ENCODE measurements at regions not wholly inside any gene's neighbourhood (a gene's known extent, or its start where the extent isn't known, plus 50 kb on each side); places are given as distances from the start of the nearest gene placed in this dataset.
"Not testable (repeated sequence)": the region's sequence is repeated elsewhere in the genome, so short reads cannot be mapped to it uniquely, and the experiment has no call there.

DNA sequence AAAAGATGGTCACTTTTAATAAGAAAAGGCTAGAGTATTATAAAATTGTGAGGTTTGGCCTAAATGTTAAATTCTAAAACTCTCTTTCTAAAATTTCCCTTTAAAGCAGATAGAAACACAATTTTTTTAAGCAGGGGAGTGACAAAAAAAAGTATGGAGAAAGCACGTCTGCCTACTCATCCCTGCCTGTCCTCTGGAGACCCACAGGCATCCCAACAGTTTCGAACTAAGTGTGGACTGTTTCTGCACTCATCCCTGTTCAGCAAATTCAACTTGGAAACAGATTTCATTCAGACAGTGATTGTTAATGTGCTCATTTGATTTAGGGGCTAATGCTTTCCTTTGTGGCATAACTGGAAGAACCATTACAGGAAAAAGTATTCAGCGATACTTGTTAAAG lies 192.6 kb upstream of the CXCL12 start:
- Histone ChIP-seq H3K4me3 (no peak overlapping the region), H3K4me1 (ENCODE audit: control insufficient read depth in 5 of 5, insufficient read depth in 5 of 5, low read length in 5 of 5) (no peaks in the 10 kb centered on the region), H3K27ac (ENCODE audit: low read depth in 1 of 2, low read length in 1 of 2) (no peak overlapping the region), H3K9me3 (ENCODE audit: control insufficient read depth in 4 of 4, insufficient read depth in 3 of 4, low read length in 3 of 4) (peaks cover 0 to 3% (median 0%) of the 10 kb centered on the region in 4 donors), H3K9ac (ENCODE audit: insufficient read depth in 1 of 2, low read length in 2 of 2) (no peak overlapping the region), H3K36me3 (ENCODE audit: control insufficient read depth in 4 of 4, insufficient read depth in 4 of 4, low read length in 4 of 4) (no peaks in the 10 kb centered on the region), H3K27me3 (ENCODE audit: control insufficient read depth in 3 of 3, insufficient read depth in 3 of 3, low read length in 2 of 3) (peaks cover 0 to 2% (median 0%) of the 10 kb centered on the region in 3 donors)
- ATAC-seq (ENCODE audit: insufficient read depth, low FRiP score) = no peak
- WGBS, 2 donors = 88 to 90% methylated on average over 3 of the region's 3 CpGs
- TF ChIP-seq, protein P1, sequence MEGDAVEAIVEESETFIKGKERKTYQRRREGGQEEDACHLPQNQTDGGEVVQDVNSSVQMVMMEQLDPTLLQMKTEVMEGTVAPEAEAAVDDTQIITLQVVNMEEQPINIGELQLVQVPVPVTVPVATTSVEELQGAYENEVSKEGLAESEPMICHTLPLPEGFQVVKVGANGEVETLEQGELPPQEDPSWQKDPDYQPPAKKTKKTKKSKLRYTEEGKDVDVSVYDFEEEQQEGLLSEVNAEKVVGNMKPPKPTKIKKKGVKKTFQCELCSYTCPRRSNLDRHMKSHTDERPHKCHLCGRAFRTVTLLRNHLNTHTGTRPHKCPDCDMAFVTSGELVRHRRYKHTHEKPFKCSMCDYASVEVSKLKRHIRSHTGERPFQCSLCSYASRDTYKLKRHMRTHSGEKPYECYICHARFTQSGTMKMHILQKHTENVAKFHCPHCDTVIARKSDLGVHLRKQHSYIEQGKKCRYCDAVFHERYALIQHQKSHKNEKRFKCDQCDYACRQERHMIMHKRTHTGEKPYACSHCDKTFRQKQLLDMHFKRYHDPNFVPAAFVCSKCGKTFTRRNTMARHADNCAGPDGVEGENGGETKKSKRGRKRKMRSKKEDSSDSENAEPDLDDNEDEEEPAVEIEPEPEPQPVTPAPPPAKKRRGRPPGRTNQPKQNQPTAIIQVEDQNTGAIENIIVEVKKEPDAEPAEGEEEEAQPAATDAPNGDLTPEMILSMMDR (IDR thresholded peaks at IDR 0.05; ENCODE audit: control extremely low read depth, extremely low read depth) = no peak
- DNase-seq = no peak

DNA sequence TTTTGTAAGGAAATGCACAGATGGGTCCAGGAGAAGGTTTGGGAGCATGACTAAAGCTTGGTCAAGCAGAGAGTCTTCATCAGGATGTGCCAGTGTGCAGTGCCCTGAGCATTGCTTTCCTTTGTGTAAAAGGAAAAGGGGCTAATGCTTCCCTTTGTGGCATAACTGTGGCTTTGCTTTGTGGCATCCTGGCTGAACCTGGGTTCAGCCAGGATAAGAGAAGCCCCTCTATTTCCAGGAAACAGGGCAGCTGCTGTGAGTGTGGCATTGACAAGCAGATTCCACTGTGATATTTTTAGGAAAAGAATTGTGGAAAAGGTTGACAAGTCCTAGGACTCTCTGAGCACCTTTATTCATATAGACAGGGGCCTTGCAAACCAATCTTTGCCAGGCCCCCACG lies 193.4 kb upstream of the CXCL12 start:
- no peak overlapping the region for H3K27ac ChIP-seq (ENCODE audit: low read depth in 1 of 2, low read length in 1 of 2)
- no peak for ATAC-seq (ENCODE audit: insufficient read depth, low FRiP score)
- no peaks in the 10 kb centered on the region for H3K36me3 ChIP-seq (ENCODE audit: control insufficient read depth in 4 of 4, insufficient read depth in 4 of 4, low read length in 4 of 4)
- peaks cover 0 to 1% (median 0%) of the 10 kb centered on the region in 3 donors for H3K27me3 ChIP-seq (ENCODE audit: control insufficient read depth in 3 of 3, insufficient read depth in 3 of 3, low read length in 2 of 3)
- WGBS, 2 donors = 71 to 100% methylated on average over 1 of the region's 1 CpG
- no peak overlapping the region for H3K4me3 ChIP-seq
- TF ChIP-seq, protein P1 (IDR thresholded peaks at IDR 0.05; ENCODE audit: control extremely low read depth, extremely low read depth) = no peak
- H3K4me1 ChIP-seq (ENCODE audit: control insufficient read depth in 5 of 5, insufficient read depth in 5 of 5, low read length in 5 of 5) = no peaks in the 10 kb centered on the region
- H3K9me3 ChIP-seq (ENCODE audit: control insufficient read depth in 4 of 4, insufficient read depth in 3 of 4, low read length in 3 of 4) = peaks cover 0 to 3% (median 0%) of the 10 kb centered on the region in 4 donors
- no peak overlapping the region for H3K9ac ChIP-seq (ENCODE audit: insufficient read depth in 1 of 2, low read length in 2 of 2)
- DNase-seq = no peak

DNA sequence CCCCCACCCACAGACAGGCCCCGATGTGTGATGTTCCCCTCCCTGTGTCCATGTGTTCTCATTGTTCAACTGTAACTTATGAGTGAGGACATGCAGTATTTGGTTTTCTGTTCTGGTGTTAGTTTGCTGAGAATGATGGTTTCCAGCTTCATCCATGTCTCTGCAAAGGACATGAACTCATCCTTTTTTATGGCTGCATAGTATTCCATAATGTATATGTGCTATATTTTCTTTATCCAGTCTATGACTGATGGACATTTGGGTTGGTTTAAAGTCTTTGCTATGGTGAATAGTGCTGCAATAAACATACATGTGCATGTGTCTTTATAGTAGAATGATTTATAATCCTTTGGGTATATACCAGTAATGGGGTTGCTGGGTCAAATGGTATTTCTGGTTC lies 194.1 kb upstream of the CXCL12 start:
- 90% methylated on average over 1 of the region's 1 CpG for WGBS, 2 donors
- H3K9me3 ChIP-seq (ENCODE audit: control insufficient read depth in 4 of 4, insufficient read depth in 3 of 4, low read length in 3 of 4); H3K36me3 ChIP-seq (ENCODE audit: control insufficient read depth in 4 of 4, insufficient read depth in 4 of 4, low read length in 4 of 4); DNase-seq; H3K27ac ChIP-seq (ENCODE audit: low read depth in 1 of 2, low read length in 1 of 2); ATAC-seq (ENCODE audit: insufficient read depth, low FRiP score); H3K9ac ChIP-seq (ENCODE audit: insufficient read depth in 1 of 2, low read length in 2 of 2); H3K27me3 ChIP-seq (ENCODE audit: control insufficient read depth in 3 of 3, insufficient read depth in 3 of 3, low read length in 2 of 3); H3K4me3 ChIP-seq; H3K4me1 ChIP-seq (ENCODE audit: control insufficient read depth in 5 of 5, insufficient read depth in 5 of 5, low read length in 5 of 5): not testable (repeated sequence)

DNA sequence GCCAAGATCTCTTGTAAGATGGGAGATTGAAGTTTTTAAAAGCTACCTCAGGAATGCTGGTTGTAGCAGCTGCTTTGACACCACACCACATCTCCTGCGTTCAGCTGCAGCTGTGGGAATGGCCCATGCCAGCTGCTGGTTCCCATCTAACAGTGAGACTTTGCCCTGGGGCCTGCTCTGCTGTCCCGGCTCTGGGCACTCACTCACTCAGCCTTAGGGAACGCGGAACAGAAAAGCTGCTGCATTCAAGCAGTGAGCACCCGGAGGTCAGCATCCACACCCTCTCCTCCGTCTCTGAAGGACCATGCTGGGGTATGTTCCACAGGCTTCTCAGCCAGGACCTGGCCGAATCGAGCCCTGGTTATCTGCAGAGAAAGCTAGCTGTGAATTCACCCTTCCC lies 197.1 kb upstream of the CXCL12 start:
- no peaks in the 10 kb centered on the region for H3K4me1 ChIP-seq (ENCODE audit: control insufficient read depth in 5 of 5, insufficient read depth in 5 of 5, low read length in 5 of 5)
- no peaks in the 10 kb centered on the region for H3K27me3 ChIP-seq (ENCODE audit: control insufficient read depth in 3 of 3, insufficient read depth in 3 of 3, low read length in 2 of 3)
- no peaks in the 10 kb centered on the region for H3K36me3 ChIP-seq (ENCODE audit: control insufficient read depth in 4 of 4, insufficient read depth in 4 of 4, low read length in 4 of 4)
- ATAC-seq (ENCODE audit: insufficient read depth, low FRiP score) = no peak
- H3K27ac ChIP-seq (ENCODE audit: low read depth in 1 of 2, low read length in 1 of 2) = no peak overlapping the region
- H3K9ac ChIP-seq (ENCODE audit: insufficient read depth in 1 of 2, low read length in 2 of 2) = no peak overlapping the region
- H3K4me3 ChIP-seq = no peak overlapping the region
- no peaks in the 10 kb centered on the region for H3K9me3 ChIP-seq (ENCODE audit: control insufficient read depth in 4 of 4, insufficient read depth in 3 of 4, low read length in 3 of 4)
- TF ChIP-seq, protein P1 (IDR thresholded peaks at IDR 0.05; ENCODE audit: control extremely low read depth, extremely low read depth) = no peak
- 87 to 91% methylated on average over 8 of the region's 8 CpGs for whole genome bisulfite sequencing, 2 donors
- no peak for DNase-seq
